Upper lobe of left lung (tissue), 6 donors: ENCODE measurements at regions not wholly inside any gene's neighbourhood (a gene's known extent, or its start where the extent isn't known, plus 50 kb on each side); places are given as distances from the start of the nearest gene placed in this dataset.

Experiments used
- ATAC-seq, 2 donors: fragments of 200-7000 bp; cut with Tn5 transposase; one replicate each; pipeline ENCODE4 v1.9.1; 2022; ENCODE audit warnings: mild to moderate bottlenecking in 2 of 2, moderate library complexity in 2 of 2; ENCODE audit not compliant: low FRiP score in 2 of 2
- DNase-seq, 2 donors: peaks; one replicate each; pipeline ENCODE4 v3.0.0-alpha.2; 2019 to 2020
- H3K27ac ChIP-seq, 4 donors: fragments of 200-600 bp; sonication (generic); one replicate each; pipeline ENCODE4 v1.5.1; 2016 to 2019
- H3K27me3 ChIP-seq, 4 donors: fragments of 200-600 bp; sonication (generic); one replicate each; pipeline ENCODE4 v1.5.1; 2017 to 2019
- H3K36me3 ChIP-seq, 4 donors: fragments of 200-600 bp; sonication (generic); one replicate each; pipeline ENCODE4 v1.5.1; 2016 to 2019
- H3K4me1 ChIP-seq, 4 donors: fragments of 200-600 bp; sonication (generic); one replicate each; pipeline ENCODE4 v1.5.1; 2018 to 2019
- H3K4me3 ChIP-seq, 4 donors: fragments of 200-600 bp; sonication (generic); one replicate each; pipeline ENCODE4 v1.5.1; 2017 to 2019; ENCODE audit warnings: mild to moderate bottlenecking in 2 of 4, moderate library complexity in 1 of 4
- H3K9me3 ChIP-seq, 4 donors: fragments of 200-600 bp; sonication (generic); one replicate each; pipeline ENCODE4 v1.5.1; 2018 to 2019
- CTCF ChIP-seq, 6 experiments: fragments of 450-650 bp in 4 of 6; fragments of 200-600 bp in 2 of 6; sonication (generic) in 2 of 6; IDR thresholded peaks; one replicate each; pipeline ENCODE4 v1.5.1; 2016 to 2019; ENCODE audit warnings: antibody characterized with exemption in 6 of 6
- EP300 ChIP-seq, 4 donors: sonication (generic); formaldehyde crosslinking; IDR thresholded peaks; one replicate each; pipeline ENCODE4 v1.5.1; 2017; ENCODE audit warnings: antibody characterized with exemption in 4 of 4, control low read depth in 2 of 4
- POLR2A ChIP-seq, 4 donors: fragments of 450-650 bp; IDR thresholded peaks; one replicate each; pipeline ENCODE4 v1.5.1; 2016 to 2017; ENCODE audit warnings: antibody characterized with exemption in 4 of 4, mild to moderate bottlenecking in 2 of 4
- POLR2AphosphoS5 ChIP-seq, 2 donors: sonication (generic); formaldehyde crosslinking; IDR thresholded peaks; one replicate each; pipeline ENCODE4 v1.5.1; 2017; ENCODE audit warnings: antibody characterized with exemption in 2 of 2
- WGBS, 2 donors: methylation state at CpG; one replicate each; pipeline ENCODE4 v1.1.5; 2017 to 2018; 5-methylcytosine and 5-hydroxymethylcytosine counted together
- donor health status: DM: no; HTN: no; CAD: no; lungs with moderate emphysema.
- donor health status: DM: no; HTN: yes; CAD: no; lungs with severe emphysema.

GRCh38 chr2:198259496-198259895 lies 455.1 kb downstream of the PLCL1 start:
- WGBS, 2 donors: 74 to 81% methylated on average over 3 of the region's 3 CpGs
- no peak for ATAC-seq
- TF ChIP-seq CTCF (IDR thresholded peaks at IDR 0.05): no peak
- TF ChIP-seq POLR2A (IDR thresholded peaks at IDR 0.05): no peak
- TF ChIP-seq POLR2AphosphoS5 (IDR thresholded peaks at IDR 0.05): no peak
- no peak for TF ChIP-seq EP300 (IDR thresholded peaks at IDR 0.05)

GRCh38 chr2:198254536-198255090 lies 450.2 kb downstream of the PLCL1 start:
- no peak overlapping the region for H3K4me3 ChIP-seq
- 63 to 64% methylated on average over 5 of the region's 5 CpGs for WGBS, 2 donors

More at GRCh38 chr2:198259496-198259895, 455.1 kb downstream of the PLCL1 start:
- Histone ChIP-seq H3K27ac (no peak overlapping the region), H3K9me3 (no peaks in the 10 kb centered on the region), H3K27me3 (no peaks in the 10 kb centered on the region), H3K4me1 (no peaks in the 10 kb centered on the region), H3K36me3 (no peaks in the 10 kb centered on the region), H3K4me3 (no peak overlapping the region)
- no peak for DNase-seq

GRCh38 chr2:198253995-198254394 lies 449.6 kb downstream of the PLCL1 start:
- Histone ChIP-seq H3K4me1 (no peaks in the 10 kb centered on the region), H3K4me3 (no peak overlapping the region), H3K27ac (no peak overlapping the region), H3K36me3 (no peaks in the 10 kb centered on the region), H3K9me3 (no peaks in the 10 kb centered on the region), H3K27me3 (no peaks in the 10 kb centered on the region)
- DNase-seq: no peak
- no peak for ATAC-seq
- no peak for TF ChIP-seq POLR2AphosphoS5 (IDR thresholded peaks at IDR 0.05)
- TF ChIP-seq EP300 (IDR thresholded peaks at IDR 0.05): no peak
- TF ChIP-seq POLR2A (IDR thresholded peaks at IDR 0.05): no peak
- TF ChIP-seq CTCF (IDR thresholded peaks at IDR 0.05): no peak

More at GRCh38 chr2:198254536-198255090, 450.2 kb downstream of the PLCL1 start:
- ATAC-seq (no peak), DNase-seq (no peak)
- Histone ChIP-seq H3K4me1 (no peaks in the 10 kb centered on the region), H3K27ac (no peak overlapping the region), H3K36me3 (no peaks in the 10 kb centered on the region), H3K9me3 (no peaks in the 10 kb centered on the region), H3K27me3 (no peaks in the 10 kb centered on the region)
- no peak for TF ChIP-seq POLR2A (IDR thresholded peaks at IDR 0.05)
- TF ChIP-seq CTCF (IDR thresholded peaks at IDR 0.05): no peak
- TF ChIP-seq EP300 (IDR thresholded peaks at IDR 0.05): no peak
- no peak for TF ChIP-seq POLR2AphosphoS5 (IDR thresholded peaks at IDR 0.05)

- Histone ChIP-seq H3K27ac (no peak overlapping the region), H3K9me3 (no peaks in the 10 kb centered on the region), H3K4me3 (no peak overlapping the region), H3K4me1 (no peaks in the 10 kb centered on the region), H3K27me3 (no peaks in the 10 kb centered on the region), H3K36me3 (no peaks in the 10 kb centered on the region)
- ATAC-seq (no peak), DNase-seq (no peak)
- TF ChIP-seq EP300 (IDR thresholded peaks at IDR 0.05) (no peak), POLR2AphosphoS5 (IDR thresholded peaks at IDR 0.05) (no peak), POLR2A (IDR thresholded peaks at IDR 0.05) (no peak), CTCF (IDR thresholded peaks at IDR 0.05) (no peak)
- 69 to 71% methylated on average over 1 of the region's 1 CpG for WGBS, 2 donors
These were observed 448.1 kb downstream of the PLCL1 start for GRCh38 chr2:198252472-198252871.

- H3K36me3 ChIP-seq: no peaks in the 10 kb centered on the region
- 88% methylated on average over 2 to 3 of the region's 3 CpGs for WGBS, 2 donors
- no peaks in the 10 kb centered on the region for H3K4me1 ChIP-seq
- H3K9me3 ChIP-seq: no peaks in the 10 kb centered on the region
- no peak overlapping the region for H3K27ac ChIP-seq
- no peaks in the 10 kb centered on the region for H3K27me3 ChIP-seq
- TF ChIP-seq POLR2AphosphoS5 (IDR thresholded peaks at IDR 0.05) (no peak), POLR2A (IDR thresholded peaks at IDR 0.05) (no peak), EP300 (IDR thresholded peaks at IDR 0.05) (no peak), CTCF (IDR thresholded peaks at IDR 0.05) (no peak)
- no peak for DNase-seq
- no peak for ATAC-seq
- H3K4me3 ChIP-seq: no peak overlapping the region
These were observed 437.7 kb downstream of the PLCL1 start for GRCh38 chr2:198242093-198242492.
